HL-60 (cell line): ENCODE measurements at regions not wholly inside any gene's neighbourhood (a gene's known extent, or its start where the extent isn't known, plus 50 kb on each side); places are given as distances from the start of the nearest gene placed in this dataset.

Experiments used
- DNase-seq, 2 experiments: peaks; one replicate each; pipeline ENCODE4 v3.0.0-alpha.2; 2010 to 2020; ENCODE audit warnings: low read depth in 1 of 2, low spot score in 1 of 2
- H3K27ac ChIP-seq: fragments of 250-450 bp; sonication (Bioruptor Pico); replicated peaks from 2 replicates; pipeline ENCODE4 v1.5.1; 2020; ENCODE audit warnings: mild to moderate bottlenecking, moderate library complexity
- H3K27me3 ChIP-seq: fragments of 250-450 bp; sonication (Bioruptor Pico); 2 replicates; pipeline ENCODE4 v1.5.1; 2021; ENCODE audit warnings: mild to moderate bottlenecking, moderate library complexity; ENCODE audit not compliant: insufficient read depth, poor library complexity, severe bottlenecking
- H3K4me3 ChIP-seq: replicated peaks from 2 replicates; pipeline ENCODE4 v1.5.1; 2011; ENCODE audit warnings: mild to moderate bottlenecking, control low read depth, low read length; ENCODE audit not compliant: insufficient read depth
- GABPA ChIP-seq: IDR thresholded peaks from 2 replicates; pipeline ENCODE4 v1.6.1; 2012; ENCODE audit warnings: low read depth
- POLR2AphosphoS5 ChIP-seq: IDR thresholded peaks from 2 replicates; pipeline ENCODE4 v1.6.1; 2012; ENCODE audit warnings: low read depth
- SPI1 ChIP-seq: IDR thresholded peaks from 2 replicates; pipeline ENCODE4 v1.6.1; 2012; ENCODE audit warnings: low read depth, mild to moderate bottlenecking, borderline replicate concordance
- TF ChIP-seq, protein P1 (sequence below): IDR thresholded peaks from one replicate; pipeline ENCODE4 v1.5.1; 2011; ENCODE audit warnings: low read length, control low read depth, inconsistent platforms; ENCODE audit not compliant: insufficient read depth
- TF ChIP-seq, protein P2 (sequence below): IDR thresholded peaks from 2 replicates; pipeline ENCODE4 v1.6.1; 2012; ENCODE audit warnings: low read depth; ENCODE audit not compliant: insufficient replicate concordance

DNA sequence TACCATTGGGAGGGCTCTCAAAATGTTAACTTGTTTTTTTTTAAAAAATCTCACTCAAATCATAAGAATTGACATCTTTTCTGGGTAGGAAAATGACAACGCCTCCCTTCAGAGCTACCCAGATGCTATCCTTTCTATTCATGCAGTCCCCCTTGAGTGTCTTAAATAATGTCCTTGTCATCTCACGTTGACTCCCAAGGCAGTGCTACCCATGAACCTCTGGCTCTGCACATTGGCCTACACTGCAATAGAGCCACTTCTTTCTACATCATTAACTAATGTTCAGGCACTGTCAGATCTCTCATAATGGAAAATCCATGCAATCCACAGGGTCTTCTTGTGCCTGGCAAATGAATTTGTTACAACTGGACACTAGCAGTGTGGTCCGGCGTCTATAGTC lies 569.8 kb upstream of the ZFHX3 start:
- H3K27me3 ChIP-seq = peaks cover 5% of the 10 kb centered on the region
- TF ChIP-seq GABPA (no peak), SPI1 (no peak), POLR2AphosphoS5 (no peak)
- TF ChIP-seq, protein P1, sequence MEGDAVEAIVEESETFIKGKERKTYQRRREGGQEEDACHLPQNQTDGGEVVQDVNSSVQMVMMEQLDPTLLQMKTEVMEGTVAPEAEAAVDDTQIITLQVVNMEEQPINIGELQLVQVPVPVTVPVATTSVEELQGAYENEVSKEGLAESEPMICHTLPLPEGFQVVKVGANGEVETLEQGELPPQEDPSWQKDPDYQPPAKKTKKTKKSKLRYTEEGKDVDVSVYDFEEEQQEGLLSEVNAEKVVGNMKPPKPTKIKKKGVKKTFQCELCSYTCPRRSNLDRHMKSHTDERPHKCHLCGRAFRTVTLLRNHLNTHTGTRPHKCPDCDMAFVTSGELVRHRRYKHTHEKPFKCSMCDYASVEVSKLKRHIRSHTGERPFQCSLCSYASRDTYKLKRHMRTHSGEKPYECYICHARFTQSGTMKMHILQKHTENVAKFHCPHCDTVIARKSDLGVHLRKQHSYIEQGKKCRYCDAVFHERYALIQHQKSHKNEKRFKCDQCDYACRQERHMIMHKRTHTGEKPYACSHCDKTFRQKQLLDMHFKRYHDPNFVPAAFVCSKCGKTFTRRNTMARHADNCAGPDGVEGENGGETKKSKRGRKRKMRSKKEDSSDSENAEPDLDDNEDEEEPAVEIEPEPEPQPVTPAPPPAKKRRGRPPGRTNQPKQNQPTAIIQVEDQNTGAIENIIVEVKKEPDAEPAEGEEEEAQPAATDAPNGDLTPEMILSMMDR = no peak
- TF ChIP-seq, protein P2, sequence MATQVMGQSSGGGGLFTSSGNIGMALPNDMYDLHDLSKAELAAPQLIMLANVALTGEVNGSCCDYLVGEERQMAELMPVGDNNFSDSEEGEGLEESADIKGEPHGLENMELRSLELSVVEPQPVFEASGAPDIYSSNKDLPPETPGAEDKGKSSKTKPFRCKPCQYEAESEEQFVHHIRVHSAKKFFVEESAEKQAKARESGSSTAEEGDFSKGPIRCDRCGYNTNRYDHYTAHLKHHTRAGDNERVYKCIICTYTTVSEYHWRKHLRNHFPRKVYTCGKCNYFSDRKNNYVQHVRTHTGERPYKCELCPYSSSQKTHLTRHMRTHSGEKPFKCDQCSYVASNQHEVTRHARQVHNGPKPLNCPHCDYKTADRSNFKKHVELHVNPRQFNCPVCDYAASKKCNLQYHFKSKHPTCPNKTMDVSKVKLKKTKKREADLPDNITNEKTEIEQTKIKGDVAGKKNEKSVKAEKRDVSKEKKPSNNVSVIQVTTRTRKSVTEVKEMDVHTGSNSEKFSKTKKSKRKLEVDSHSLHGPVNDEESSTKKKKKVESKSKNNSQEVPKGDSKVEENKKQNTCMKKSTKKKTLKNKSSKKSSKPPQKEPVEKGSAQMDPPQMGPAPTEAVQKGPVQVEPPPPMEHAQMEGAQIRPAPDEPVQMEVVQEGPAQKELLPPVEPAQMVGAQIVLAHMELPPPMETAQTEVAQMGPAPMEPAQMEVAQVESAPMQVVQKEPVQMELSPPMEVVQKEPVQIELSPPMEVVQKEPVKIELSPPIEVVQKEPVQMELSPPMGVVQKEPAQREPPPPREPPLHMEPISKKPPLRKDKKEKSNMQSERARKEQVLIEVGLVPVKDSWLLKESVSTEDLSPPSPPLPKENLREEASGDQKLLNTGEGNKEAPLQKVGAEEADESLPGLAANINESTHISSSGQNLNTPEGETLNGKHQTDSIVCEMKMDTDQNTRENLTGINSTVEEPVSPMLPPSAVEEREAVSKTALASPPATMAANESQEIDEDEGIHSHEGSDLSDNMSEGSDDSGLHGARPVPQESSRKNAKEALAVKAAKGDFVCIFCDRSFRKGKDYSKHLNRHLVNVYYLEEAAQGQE = no peak
- DNase-seq = no peak
- no peak overlapping the region for H3K27ac ChIP-seq
- H3K4me3 ChIP-seq = no peak overlapping the region

DNA sequence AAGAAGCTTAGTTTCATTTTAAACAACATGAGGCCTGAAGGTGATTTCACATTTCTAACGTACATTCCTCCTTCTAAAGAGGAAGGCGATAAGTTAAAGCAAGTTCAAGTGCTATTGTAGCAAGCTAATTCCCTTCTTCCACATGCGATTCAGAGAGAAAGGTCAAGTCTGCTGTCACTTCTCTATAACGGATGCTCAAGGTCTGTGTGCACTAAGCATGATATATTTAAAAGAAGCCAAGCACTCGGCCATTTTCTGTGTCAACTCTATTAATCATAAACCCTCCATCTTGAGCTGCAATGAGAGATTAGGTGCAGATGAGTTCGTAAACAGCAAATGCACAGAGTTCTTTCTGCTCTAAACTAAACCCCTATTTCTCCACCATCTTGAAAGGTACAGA lies 568.8 kb upstream of the ZFHX3 start:
- H3K27me3 ChIP-seq = peaks cover 13% of the 10 kb centered on the region
- TF ChIP-seq, protein P1 = no peak
- no peak for TF ChIP-seq SPI1
- TF ChIP-seq GABPA = no peak
- TF ChIP-seq, protein P2 = no peak
- no peak for TF ChIP-seq POLR2AphosphoS5

DNA sequence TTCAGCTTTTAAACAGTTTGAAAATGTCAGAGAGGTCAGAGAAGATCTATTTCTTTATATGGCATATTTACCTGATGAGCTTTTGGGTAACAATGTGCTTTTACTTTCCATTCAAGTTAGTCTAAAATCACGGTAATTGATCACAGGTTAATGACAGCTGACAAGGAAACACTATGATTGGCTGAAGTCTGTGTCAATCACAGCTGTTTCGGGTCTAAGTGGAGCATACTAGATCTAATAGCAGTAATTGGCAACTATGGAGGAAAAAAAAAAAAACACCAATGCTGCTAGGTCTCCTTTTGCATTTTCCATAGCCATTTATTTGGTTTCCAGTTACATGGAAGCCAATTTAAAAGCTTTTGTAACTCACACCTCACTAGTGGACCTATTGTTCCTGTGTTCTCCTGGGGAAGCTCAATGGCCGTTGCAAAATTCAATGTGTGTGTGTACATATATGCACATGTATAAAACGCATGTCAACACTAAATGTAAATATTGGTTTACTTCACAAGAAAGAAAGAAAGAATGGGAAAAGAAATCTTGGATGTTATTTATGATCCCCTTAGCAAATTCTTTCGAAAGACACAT lies 568.3 kb upstream of the ZFHX3 start:
- TF ChIP-seq, protein P1 = no peak
- TF ChIP-seq POLR2AphosphoS5 = no peak
- no peak for TF ChIP-seq GABPA
- TF ChIP-seq, protein P2 = no peak
- no peak for TF ChIP-seq SPI1
- Histone ChIP-seq H3K27ac (no peak overlapping the region), H3K27me3 (peaks cover 15% of the 10 kb centered on the region), H3K4me3 (no peak overlapping the region)
- DNase-seq = no peak

More for the DNA sequence above, 568.8 kb upstream of the ZFHX3 start:
- Histone ChIP-seq H3K4me3 (no peak overlapping the region), H3K27ac (no peak overlapping the region)
- DNase-seq = no peak
